GM19452 (cell line): ENCODE measurements at regions not wholly inside any gene's neighbourhood (a gene's known extent, or its start where the extent isn't known, plus 50 kb on each side); places are given as distances from the start of the nearest gene placed in this dataset.
"Not testable (repeated sequence)": the region's sequence is repeated elsewhere in the genome, so short reads cannot be mapped to it uniquely, and the experiment has no call there.

Experiments used
- ATAC-seq: cut with Tn5 transposase; IDR thresholded peaks from one replicate; pipeline ENCODE4 v1.9.1; 2021; ENCODE audit not compliant: unreplicated experiment

- ATAC-seq, result no peak
Measured at GRCh38 chr11:8768625-8769333, 86.2 kb downstream of the RPL27A start.

- no peak for ATAC-seq
Measured at GRCh38 chr11:8772571-8773519, 90.3 kb downstream of the RPL27A start.

- ATAC-seq, result no peak
Measured at GRCh38 chr11:8773916-8774539, 91.4 kb downstream of the RPL27A start.

GRCh38 chr11:8774916-8775315 lies 92.3 kb downstream of the RPL27A start:
- not testable (repeated sequence) for ATAC-seq

GRCh38 chr11:8775332-8775731 lies 92.7 kb downstream of the RPL27A start:
- ATAC-seq, result no peak

GRCh38 chr11:8775734-8776133 lies 93.1 kb downstream of the RPL27A start:
- ATAC-seq, result no peak

DNA sequence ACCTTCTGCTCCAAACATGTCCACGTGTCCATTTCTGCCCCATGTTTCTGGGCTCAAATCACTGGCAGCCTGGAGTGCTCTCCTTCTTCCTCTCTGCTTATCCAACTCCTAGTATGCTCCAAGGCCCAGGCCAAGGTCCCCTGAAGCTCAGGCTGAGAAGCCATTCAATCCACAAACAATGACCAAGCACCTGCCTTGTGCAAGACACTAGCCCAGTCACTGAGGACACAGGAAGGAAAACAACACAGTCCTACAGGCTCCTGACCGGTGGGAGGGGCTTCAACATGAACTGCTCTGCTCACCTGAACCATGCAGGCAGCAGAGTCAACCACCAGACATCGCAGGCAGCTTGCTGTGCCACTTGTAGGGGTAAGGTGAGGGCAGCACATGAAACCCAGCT lies 93.6 kb downstream of the RPL27A start:
- no peak for ATAC-seq

DNA sequence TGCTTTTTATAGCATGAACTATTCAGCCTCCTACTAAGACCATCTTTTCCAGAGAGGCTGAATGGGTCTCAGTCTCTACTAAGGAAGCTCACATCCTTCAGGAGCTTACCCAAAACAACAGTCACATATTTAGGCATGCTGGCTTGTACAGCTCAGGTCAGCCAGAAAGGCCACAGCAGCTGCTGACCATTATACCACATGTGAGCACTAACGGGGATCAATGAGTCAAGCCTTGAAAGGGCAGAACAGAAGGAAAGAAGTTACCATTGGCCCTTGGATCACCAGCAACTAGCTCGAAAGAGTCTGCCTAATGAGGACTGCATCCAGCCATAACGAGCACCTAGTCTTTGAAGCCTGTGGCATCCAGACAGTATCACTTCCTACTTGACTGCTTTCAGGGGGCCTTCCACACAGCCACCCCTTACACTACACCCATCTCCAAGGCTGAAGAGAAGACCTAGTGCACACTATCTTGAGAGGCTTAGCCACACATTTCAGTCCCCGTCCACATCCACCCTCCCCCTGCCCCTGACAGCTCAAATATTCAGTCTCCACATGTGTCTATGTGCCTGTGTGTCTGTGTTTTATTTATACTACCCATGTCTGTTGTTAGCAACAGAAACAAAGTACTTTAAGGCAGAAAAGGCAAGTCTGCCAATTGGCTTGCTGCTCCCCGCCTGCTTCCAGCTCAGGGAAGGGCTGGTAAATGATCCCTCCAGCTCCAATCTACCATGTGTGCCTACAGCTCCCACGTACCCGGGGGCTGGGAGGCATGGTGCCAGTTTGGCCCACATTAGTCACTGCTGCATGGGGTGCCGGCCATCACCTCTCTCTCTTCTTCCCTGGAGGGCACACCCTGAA lies 95.5 kb downstream of the RPL27A start:
- ATAC-seq, result no peak

GRCh38 chr11:8779107-8779506 lies 96.5 kb downstream of the RPL27A start:
- ATAC-seq, result no peak

GRCh38 chr11:8779732-8780131 lies 97.1 kb downstream of the RPL27A start:
- ATAC-seq, result no peak

GRCh38 chr11:8784954-8785353 lies 102.4 kb downstream of the RPL27A start:
- ATAC-seq, result no peak

GRCh38 chr11:8785457-8785856 lies 102.9 kb downstream of the RPL27A start:
- no peak for ATAC-seq

DNA sequence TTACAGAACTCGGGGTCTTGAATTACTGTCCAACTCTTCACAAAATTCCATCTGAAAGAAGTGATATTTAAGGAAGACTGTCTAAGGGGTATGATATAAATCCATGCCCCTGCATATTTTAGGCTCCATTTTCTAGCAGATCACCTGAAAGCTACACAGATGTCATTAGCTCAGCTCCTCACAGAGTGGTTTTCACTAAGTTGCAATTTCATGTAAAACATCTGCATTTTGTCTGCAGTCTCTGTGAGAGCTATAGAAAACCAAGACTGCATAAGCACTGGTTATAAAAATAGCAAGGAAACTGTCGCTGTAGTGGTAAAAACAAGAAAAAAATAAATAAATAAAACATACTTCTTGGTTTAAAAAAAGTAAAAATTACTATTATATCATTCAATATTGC lies 103.4 kb downstream of the RPL27A start:
- ATAC-seq, result no peak

- ATAC-seq, result no peak
Measured at GRCh38 chr11:8786933-8787332, 104.3 kb downstream of the RPL27A start.

DNA sequence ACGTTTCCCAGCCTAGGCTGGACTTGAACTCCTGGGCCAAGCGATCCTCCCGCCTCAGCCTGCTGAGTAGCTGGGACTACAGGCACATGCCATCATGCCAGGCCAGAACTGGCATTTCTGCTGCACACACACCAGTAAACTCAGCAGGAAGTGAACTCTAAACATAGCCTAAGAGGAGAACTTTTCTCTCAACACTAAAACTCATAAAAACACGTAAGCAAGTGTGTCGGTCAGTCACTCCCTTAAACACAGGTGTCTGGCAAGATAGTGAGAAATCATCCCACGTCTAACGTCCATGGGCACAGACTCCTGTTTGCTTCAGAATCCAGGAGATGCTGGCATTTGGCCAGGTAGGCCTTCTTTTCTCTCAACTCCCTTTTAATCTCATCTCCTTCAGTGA lies 104.8 kb downstream of the RPL27A start:
- no peak for ATAC-seq

GRCh38 chr11:8788616-8789015 lies 106.0 kb downstream of the RPL27A start:
- ATAC-seq, result no peak

- ATAC-seq, result no peak
Measured at GRCh38 chr11:8789864-8790263, 107.3 kb downstream of the RPL27A start.

DNA sequence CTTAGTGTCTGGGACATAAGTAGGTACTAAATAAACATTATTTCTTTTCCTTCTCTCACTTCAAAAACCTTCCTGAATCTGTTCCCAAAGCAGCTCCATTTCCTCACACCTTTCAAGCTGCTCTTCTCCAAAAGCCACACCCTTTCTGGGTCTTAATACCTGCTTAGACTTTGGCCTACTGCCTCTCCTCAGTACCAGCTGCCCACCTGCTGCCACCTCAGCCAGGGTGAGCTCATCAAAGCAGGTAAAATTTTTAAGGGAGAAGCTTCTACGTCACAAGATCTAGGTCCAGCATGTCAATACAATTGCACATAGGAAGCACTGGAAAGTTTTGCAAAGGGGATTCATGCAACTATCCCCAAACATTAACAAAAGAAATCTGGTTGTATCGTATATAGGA lies 108.4 kb downstream of the RPL27A start:
- ATAC-seq, result no peak

- no peak for ATAC-seq
Measured at GRCh38 chr11:8792710-8793109, 110.1 kb downstream of the RPL27A start.

- ATAC-seq, result no peak
Measured at GRCh38 chr11:8793114-8793777, 110.7 kb downstream of the RPL27A start.
